ENCODE measurements at regions not wholly inside any gene's neighbourhood (a gene's known extent, or its start where the extent isn't known, plus 50 kb on each side); places are given as distances from the start of the nearest gene placed in this dataset.

DNA sequence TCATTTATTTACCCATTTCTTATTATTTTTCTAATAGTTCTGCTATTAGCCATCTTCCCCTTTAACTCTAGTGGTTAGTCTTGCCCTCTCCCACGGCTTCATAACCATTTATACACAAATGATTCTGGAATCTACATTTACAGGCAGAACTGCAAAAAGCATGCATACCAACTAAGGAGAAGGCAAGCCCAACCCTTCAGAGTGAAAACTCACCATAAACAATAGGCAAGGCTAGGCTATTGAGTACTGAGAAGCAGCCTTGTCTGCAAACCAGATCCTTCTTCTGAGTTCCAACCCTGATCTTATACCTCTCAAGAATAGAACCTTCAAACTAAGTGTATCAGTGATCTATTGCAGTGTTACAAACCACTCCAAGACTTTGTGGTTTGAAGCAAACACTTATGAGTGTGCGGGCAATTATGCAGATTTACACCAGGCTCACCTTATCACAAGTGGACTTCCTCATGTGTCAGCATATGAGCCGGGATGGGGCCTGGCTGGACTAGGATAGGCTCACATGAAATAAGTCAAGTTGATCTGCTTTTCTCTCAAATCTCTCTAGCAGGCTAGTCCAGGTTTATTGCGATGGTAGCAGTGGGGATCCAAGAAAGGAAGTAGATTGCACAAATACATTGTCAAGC is 896.9 kb upstream of the PHF14 start:
- peaks cover 9% of the 10 kb centered on the region; the same call in 1 of the 2 replicates for H3K4me1 ChIP-seq (ENCODE audit: insufficient read depth, low read length)
- no peak overlapping the region for H3K4me3 ChIP-seq (ENCODE audit: low read length)
- no peaks in the 10 kb centered on the region for H3K36me3 ChIP-seq (ENCODE audit: insufficient read depth, low read length)
- no peak overlapping the region for H3K27ac ChIP-seq (ENCODE audit: low read depth, low read length)
- H3K27me3 ChIP-seq (ENCODE audit: insufficient read depth, low read length) = no peaks in the 10 kb centered on the region
- no peaks in the 10 kb centered on the region for H3K9me3 ChIP-seq (ENCODE audit: insufficient read depth, low read depth, low read length)
- no peak overlapping the region for H3K9ac ChIP-seq (ENCODE audit: low read depth, low read length)
- 85% methylated on average over 4 of the region's 4 CpGs for WGBS

GRCh38 chr7:10079572-10079971 is 894.1 kb upstream of the PHF14 start:
- H3K4me3 ChIP-seq (ENCODE audit: low read length) = no peak overlapping the region
- H3K27ac ChIP-seq (ENCODE audit: low read depth, low read length) = no peak overlapping the region
- no peaks in the 10 kb centered on the region for H3K36me3 ChIP-seq (ENCODE audit: insufficient read depth, low read length)
- H3K9ac ChIP-seq (ENCODE audit: low read depth, low read length) = no peak overlapping the region
- no peaks in the 10 kb centered on the region for H3K9me3 ChIP-seq (ENCODE audit: insufficient read depth, low read depth, low read length)
- WGBS = 94% methylated on average over 5 of the region's 5 CpGs
- H3K4me1 ChIP-seq (ENCODE audit: insufficient read depth, low read length) = peaks cover 33% of the 10 kb centered on the region
- no peaks in the 10 kb centered on the region for H3K27me3 ChIP-seq (ENCODE audit: insufficient read depth, low read length)

- Histone ChIP-seq H3K4me1 (ENCODE audit: insufficient read depth, low read length) (peaks cover 24% of the 10 kb centered on the region), H3K9me3 (ENCODE audit: insufficient read depth, low read depth, low read length) (no peaks in the 10 kb centered on the region), H3K27ac (ENCODE audit: low read depth, low read length) (no peak overlapping the region), H3K27me3 (ENCODE audit: insufficient read depth, low read length) (no peaks in the 10 kb centered on the region), H3K4me3 (ENCODE audit: low read length) (no peak overlapping the region), H3K36me3 (ENCODE audit: insufficient read depth, low read length) (no peaks in the 10 kb centered on the region), H3K9ac (ENCODE audit: low read depth, low read length) (no peak overlapping the region)
- WGBS = 100% methylated on average over 3 of the region's 4 CpGs
Measured at GRCh38 chr7:10082896-10083295, 890.8 kb upstream of the PHF14 start.

DNA sequence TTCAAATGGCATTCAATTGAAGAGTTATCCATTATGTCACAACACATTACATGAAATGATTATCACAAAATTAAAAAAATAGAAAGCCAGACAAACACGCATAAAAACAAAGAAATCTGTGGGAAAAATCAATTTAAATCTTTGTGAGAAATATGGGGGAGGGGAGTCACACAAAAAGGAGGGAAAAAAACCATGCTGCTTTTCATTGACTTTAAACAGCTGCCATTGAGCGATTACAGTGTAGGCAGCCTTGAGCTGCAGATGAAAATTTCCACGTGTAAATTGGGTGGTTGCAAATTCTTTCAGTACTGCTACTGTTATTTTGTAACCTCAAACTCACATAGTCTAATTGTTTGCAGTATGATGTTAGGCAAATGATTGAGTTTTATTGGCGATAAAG is 889.9 kb upstream of the PHF14 start:
- Histone ChIP-seq H3K27me3 (ENCODE audit: insufficient read depth, low read length) (no peaks in the 10 kb centered on the region), H3K4me3 (ENCODE audit: low read length) (no peak overlapping the region), H3K9ac (ENCODE audit: low read depth, low read length) (no peak overlapping the region), H3K4me1 (ENCODE audit: insufficient read depth, low read length) (peaks cover 24% of the 10 kb centered on the region), H3K9me3 (ENCODE audit: insufficient read depth, low read depth, low read length) (no peaks in the 10 kb centered on the region), H3K36me3 (ENCODE audit: insufficient read depth, low read length) (no peaks in the 10 kb centered on the region), H3K27ac (ENCODE audit: low read depth, low read length) (no peak overlapping the region)
- 62% methylated on average over 3 of the region's 4 CpGs for WGBS

- H3K27me3 ChIP-seq (ENCODE audit: insufficient read depth, low read length) = no peaks in the 10 kb centered on the region
Measured at GRCh38 chr7:10085231-10085630, 888.4 kb upstream of the PHF14 start.

GRCh38 chr7:10100572-10100971 is 873.1 kb upstream of the PHF14 start:
- Histone ChIP-seq H3K9ac (ENCODE audit: low read depth, low read length) (no peak overlapping the region), H3K9me3 (ENCODE audit: insufficient read depth, low read depth, low read length) (no peaks in the 10 kb centered on the region), H3K27ac (ENCODE audit: low read depth, low read length) (no peak overlapping the region), H3K4me3 (ENCODE audit: low read length) (no peak overlapping the region), H3K4me1 (ENCODE audit: insufficient read depth, low read length) (no peaks in the 10 kb centered on the region), H3K36me3 (ENCODE audit: insufficient read depth, low read length) (no peaks in the 10 kb centered on the region), H3K27me3 (ENCODE audit: insufficient read depth, low read length) (no peaks in the 10 kb centered on the region)
- 93% methylated on average over 1 of the region's 2 CpGs for WGBS

More at GRCh38 chr7:10085231-10085630, 888.4 kb upstream of the PHF14 start:
- Histone ChIP-seq H3K27ac (ENCODE audit: low read depth, low read length) (no peak overlapping the region), H3K4me3 (ENCODE audit: low read length) (no peak overlapping the region), H3K4me1 (ENCODE audit: insufficient read depth, low read length) (peaks cover 24% of the 10 kb centered on the region), H3K36me3 (ENCODE audit: insufficient read depth, low read length) (no peaks in the 10 kb centered on the region), H3K9ac (ENCODE audit: low read depth, low read length) (no peak overlapping the region), H3K9me3 (ENCODE audit: insufficient read depth, low read depth, low read length) (no peaks in the 10 kb centered on the region)
- 97% methylated on average over 9 of the region's 9 CpGs for WGBS

- 90% methylated on average over 2 of the region's 2 CpGs for WGBS
Measured at GRCh38 chr7:10101351-10101750, 872.3 kb upstream of the PHF14 start.

DNA sequence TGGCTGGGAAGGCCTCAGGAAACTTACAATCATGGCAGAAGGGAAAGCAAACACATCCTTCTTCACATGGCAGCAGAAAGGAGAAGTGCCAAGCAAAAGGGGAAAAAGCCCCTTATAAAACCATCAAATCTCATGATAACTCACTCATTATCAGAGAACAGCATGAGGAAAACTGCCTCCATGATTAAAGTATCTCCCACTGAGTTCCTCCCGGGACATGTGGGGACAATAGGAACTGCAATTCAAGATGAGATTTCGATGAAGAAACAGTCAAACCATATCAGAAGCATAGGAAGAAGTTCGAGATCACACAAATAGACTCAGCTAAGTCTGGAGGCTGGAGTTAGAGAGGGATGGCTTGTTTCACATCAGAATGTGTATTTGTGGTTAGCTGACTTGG is 869.4 kb upstream of the PHF14 start:
- Histone ChIP-seq H3K4me3 (ENCODE audit: low read length) (no peak overlapping the region), H3K9me3 (ENCODE audit: insufficient read depth, low read depth, low read length) (no peaks in the 10 kb centered on the region), H3K27ac (ENCODE audit: low read depth, low read length) (no peak overlapping the region), H3K36me3 (ENCODE audit: insufficient read depth, low read length) (no peaks in the 10 kb centered on the region), H3K4me1 (ENCODE audit: insufficient read depth, low read length) (no peaks in the 10 kb centered on the region), H3K9ac (ENCODE audit: low read depth, low read length) (no peak overlapping the region), H3K27me3 (ENCODE audit: insufficient read depth, low read length) (no peaks in the 10 kb centered on the region)
- 91% methylated on average over 3 of the region's 3 CpGs for WGBS

More at GRCh38 chr7:10101351-10101750, 872.3 kb upstream of the PHF14 start:
- no peaks in the 10 kb centered on the region for H3K27me3 ChIP-seq (ENCODE audit: insufficient read depth, low read length)
- no peak overlapping the region for H3K27ac ChIP-seq (ENCODE audit: low read depth, low read length)
- no peaks in the 10 kb centered on the region for H3K4me1 ChIP-seq (ENCODE audit: insufficient read depth, low read length)
- no peaks in the 10 kb centered on the region for H3K9me3 ChIP-seq (ENCODE audit: insufficient read depth, low read depth, low read length)
- H3K36me3 ChIP-seq (ENCODE audit: insufficient read depth, low read length) = no peaks in the 10 kb centered on the region
- no peak overlapping the region for H3K9ac ChIP-seq (ENCODE audit: low read depth, low read length)
- no peak overlapping the region for H3K4me3 ChIP-seq (ENCODE audit: low read length)

DNA sequence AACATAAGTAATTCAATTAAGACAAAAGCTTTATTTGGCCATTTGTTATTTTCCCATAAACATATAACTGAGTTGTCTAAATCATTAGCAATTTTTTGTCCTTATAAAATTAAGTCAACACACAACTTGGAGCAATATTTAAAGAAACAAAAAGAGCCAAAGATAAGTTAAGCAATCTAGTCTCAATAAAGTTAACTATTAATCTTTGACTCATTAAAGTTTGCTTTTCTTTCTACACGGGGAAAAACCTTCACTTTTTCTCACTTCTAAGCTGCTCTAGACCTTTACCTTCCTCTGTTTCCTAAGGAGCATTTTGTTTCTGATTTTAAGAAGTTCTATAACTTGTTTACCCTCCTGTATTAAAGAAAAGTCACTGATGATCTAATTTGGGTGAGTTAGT is 867.1 kb upstream of the PHF14 start:
- H3K9me3 ChIP-seq (ENCODE audit: insufficient read depth, low read depth, low read length) = no peaks in the 10 kb centered on the region
- no peaks in the 10 kb centered on the region for H3K36me3 ChIP-seq (ENCODE audit: insufficient read depth, low read length)
- no peaks in the 10 kb centered on the region for H3K4me1 ChIP-seq (ENCODE audit: insufficient read depth, low read length)
- H3K27me3 ChIP-seq (ENCODE audit: insufficient read depth, low read length) = no peaks in the 10 kb centered on the region
- no peak overlapping the region for H3K9ac ChIP-seq (ENCODE audit: low read depth, low read length)
- WGBS = 100% methylated on average over 1 of the region's 1 CpG
- no peak overlapping the region for H3K27ac ChIP-seq (ENCODE audit: low read depth, low read length)
- no peak overlapping the region for H3K4me3 ChIP-seq (ENCODE audit: low read length)

DNA sequence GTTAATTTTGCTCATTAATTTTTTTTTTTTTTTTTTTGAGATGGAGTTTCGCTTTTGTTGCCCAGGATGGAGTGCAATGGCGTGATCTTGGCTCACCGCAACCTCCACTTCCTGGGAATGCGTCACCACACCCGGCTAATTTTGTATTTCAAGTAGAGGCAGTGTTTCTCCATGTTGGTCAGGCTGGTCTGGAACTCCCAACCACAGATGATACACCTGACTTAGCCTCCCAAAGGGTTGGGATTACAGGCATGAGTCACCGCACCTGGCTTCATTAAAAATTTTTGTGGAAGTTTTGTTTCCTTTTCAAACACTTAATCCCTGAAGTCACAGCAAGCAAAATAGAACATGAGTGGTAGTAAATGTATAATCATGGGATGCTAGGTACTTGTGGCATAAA is 857.2 kb upstream of the PHF14 start:
- WGBS = over 99% methylated on average over 6 of the region's 6 CpGs
- no peaks in the 10 kb centered on the region for H3K9me3 ChIP-seq (ENCODE audit: insufficient read depth, low read depth, low read length)
- no peak overlapping the region for H3K27ac ChIP-seq (ENCODE audit: low read depth, low read length)
- peaks cover 10% of the 10 kb centered on the region for H3K4me1 ChIP-seq (ENCODE audit: insufficient read depth, low read length)
- no peak overlapping the region for H3K9ac ChIP-seq (ENCODE audit: low read depth, low read length)
- H3K36me3 ChIP-seq (ENCODE audit: insufficient read depth, low read length) = no peaks in the 10 kb centered on the region
- no peak overlapping the region for H3K4me3 ChIP-seq (ENCODE audit: low read length)
- no peaks in the 10 kb centered on the region for H3K27me3 ChIP-seq (ENCODE audit: insufficient read depth, low read length)

DNA sequence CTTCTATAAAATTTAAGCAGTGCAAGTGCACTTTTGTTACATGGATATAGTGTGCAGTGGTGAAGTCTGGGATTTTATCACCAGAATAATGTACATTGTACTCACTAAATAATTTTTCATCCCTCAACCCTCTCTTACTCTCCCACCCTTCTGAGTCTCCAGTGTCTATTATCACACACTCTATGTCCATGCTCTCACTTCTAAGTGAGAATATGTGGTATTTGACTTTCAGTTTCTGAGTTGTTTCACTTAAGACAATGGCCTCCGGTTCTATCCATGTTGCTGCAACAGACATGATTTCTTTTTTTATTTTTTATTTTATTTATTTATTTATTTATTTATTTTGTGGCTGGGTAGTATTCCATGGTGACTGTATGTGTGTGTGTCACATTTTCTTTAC is 855.9 kb upstream of the PHF14 start:
- Histone ChIP-seq H3K27me3 (ENCODE audit: insufficient read depth, low read length) (no peaks in the 10 kb centered on the region), H3K9me3 (ENCODE audit: insufficient read depth, low read depth, low read length) (no peaks in the 10 kb centered on the region), H3K9ac (ENCODE audit: low read depth, low read length) (no peak overlapping the region), H3K27ac (ENCODE audit: low read depth, low read length) (no peak overlapping the region), H3K4me3 (ENCODE audit: low read length) (no peak overlapping the region), H3K36me3 (ENCODE audit: insufficient read depth, low read length) (no peaks in the 10 kb centered on the region), H3K4me1 (ENCODE audit: insufficient read depth, low read length) (peaks cover 23% of the 10 kb centered on the region)
- 100% methylated on average over 1 of the region's 1 CpG for WGBS

DNA sequence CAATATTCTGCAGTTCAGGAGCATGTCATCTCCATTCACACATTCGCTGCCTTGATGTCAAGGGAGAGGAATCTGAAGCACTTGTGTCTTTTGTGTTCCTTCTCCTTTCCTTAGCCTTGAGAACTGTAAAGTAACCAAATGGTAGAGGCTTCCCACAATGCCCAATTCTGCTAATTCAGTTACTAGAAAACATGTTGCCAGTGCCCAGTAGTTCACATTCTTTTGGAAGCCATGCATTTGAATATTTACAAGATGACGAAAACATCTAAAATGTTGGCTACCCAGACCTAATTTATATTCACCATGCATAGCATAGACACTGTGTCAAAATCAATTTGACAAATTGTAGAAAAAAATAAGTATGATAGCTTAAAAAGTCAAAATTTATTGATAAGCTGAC is 852.7 kb upstream of the PHF14 start:
- WGBS = 83% methylated on average over 2 of the region's 2 CpGs
- no peak overlapping the region for H3K27ac ChIP-seq (ENCODE audit: low read depth, low read length)
- no peaks in the 10 kb centered on the region for H3K36me3 ChIP-seq (ENCODE audit: insufficient read depth, low read length)

More for the DNA sequence above, 852.7 kb upstream of the PHF14 start:
- Histone ChIP-seq H3K9ac (ENCODE audit: low read depth, low read length) (no peak overlapping the region), H3K4me1 (ENCODE audit: insufficient read depth, low read length) (peaks cover 27% of the 10 kb centered on the region), H3K27me3 (ENCODE audit: insufficient read depth, low read length) (no peaks in the 10 kb centered on the region), H3K9me3 (ENCODE audit: insufficient read depth, low read depth, low read length) (no peaks in the 10 kb centered on the region), H3K4me3 (ENCODE audit: low read length) (no peak overlapping the region)
